GM12872 (cell line): ENCODE measurements at regions not wholly inside any gene's neighbourhood (a gene's known extent, or its start where the extent isn't known, plus 50 kb on each side); places are given as distances from the start of the nearest gene placed in this dataset.

Source experiments
- TF ChIP-seq, protein P1 (sequence below): IDR thresholded peaks from 3 replicates; pipeline ENCODE4 v1.5.1; 2011; ENCODE audit warnings: low read depth, mild to moderate bottlenecking, low read length, moderate library complexity; ENCODE audit not compliant: insufficient read depth

DNA sequence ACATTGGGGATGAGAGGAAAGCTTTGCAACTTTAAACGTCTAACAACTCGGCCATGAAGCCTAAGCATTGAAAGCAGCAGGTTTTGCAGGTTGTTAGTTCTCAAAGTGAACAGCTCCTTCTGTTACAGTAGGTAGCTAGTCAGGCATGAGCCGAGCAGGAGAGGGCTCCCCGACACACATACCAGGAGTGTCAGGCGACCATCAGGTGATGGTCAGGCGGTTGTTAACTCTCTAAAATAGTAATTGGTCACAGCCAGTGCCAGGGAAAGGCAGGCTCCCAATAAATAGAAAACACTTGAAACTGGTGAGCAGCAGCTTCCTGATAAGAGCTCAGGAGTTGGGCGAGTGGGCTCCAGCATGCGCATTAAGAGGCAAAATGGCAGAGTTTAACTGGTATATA lies 53.5 kb upstream of the DAPL1 start:
- TF ChIP-seq, protein P1, sequence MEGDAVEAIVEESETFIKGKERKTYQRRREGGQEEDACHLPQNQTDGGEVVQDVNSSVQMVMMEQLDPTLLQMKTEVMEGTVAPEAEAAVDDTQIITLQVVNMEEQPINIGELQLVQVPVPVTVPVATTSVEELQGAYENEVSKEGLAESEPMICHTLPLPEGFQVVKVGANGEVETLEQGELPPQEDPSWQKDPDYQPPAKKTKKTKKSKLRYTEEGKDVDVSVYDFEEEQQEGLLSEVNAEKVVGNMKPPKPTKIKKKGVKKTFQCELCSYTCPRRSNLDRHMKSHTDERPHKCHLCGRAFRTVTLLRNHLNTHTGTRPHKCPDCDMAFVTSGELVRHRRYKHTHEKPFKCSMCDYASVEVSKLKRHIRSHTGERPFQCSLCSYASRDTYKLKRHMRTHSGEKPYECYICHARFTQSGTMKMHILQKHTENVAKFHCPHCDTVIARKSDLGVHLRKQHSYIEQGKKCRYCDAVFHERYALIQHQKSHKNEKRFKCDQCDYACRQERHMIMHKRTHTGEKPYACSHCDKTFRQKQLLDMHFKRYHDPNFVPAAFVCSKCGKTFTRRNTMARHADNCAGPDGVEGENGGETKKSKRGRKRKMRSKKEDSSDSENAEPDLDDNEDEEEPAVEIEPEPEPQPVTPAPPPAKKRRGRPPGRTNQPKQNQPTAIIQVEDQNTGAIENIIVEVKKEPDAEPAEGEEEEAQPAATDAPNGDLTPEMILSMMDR: no peak

DNA sequence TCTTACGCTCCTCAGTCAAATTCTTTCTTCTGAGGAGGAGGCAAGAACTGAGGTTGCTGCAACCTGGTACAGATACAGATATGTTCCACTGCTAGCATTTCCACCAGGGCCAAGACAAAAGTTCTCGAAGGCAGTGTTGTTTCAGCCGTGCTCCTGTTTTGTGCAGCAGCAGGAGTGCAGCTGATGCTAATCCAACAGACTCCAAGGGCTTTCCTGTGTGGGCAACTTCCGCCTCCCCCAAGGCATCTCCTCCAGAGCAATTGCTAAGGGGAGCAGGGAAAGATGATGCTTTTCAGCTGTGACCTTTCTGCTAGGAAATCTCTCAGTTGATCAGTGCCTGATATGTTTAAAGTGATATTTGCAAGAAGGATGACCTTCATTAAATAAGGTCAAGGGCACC lies 52.6 kb upstream of the DAPL1 start:
- TF ChIP-seq, protein P1: no peak

DNA sequence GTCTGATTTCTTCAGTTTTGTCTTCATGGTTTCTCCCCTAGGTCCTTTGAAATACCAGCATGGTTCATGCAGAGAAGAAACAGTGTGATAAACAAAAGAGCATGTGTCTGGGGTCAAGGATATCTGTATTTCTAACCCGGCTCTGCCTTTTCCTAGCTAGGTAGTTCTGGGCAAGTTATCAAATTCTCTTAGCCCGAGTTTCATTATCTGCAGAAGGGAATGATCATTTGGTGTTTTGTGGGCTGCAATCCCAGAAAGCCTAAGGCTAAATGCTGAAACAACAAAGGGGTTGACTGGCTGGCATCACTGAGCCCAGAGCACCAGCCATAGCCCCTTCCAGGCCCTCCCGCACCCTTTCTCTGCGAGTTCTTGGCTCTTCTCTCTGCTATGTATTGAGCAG lies 51.7 kb upstream of the DAPL1 start:
- TF ChIP-seq, protein P1: no peak

DNA sequence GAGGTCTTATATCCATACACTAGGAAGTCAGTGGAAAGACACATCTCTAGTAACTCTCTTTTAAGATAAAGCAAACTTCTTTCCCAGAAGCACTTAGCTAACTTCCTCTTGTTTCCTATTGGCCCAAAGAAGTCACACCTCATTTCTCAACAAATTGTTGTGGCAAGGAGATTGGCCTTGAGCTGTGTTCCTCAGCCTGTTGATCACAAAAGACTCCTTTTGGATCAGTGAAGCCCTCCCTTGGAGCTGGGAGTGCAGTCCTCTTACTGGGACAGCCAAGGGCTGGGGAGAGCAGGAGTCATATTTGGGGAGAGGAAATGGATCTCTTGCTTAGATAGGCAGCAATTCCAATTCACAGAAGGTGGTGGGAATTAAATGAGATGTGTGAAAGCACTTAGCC lies 51.2 kb upstream of the DAPL1 start:
- TF ChIP-seq, protein P1: no peak

DNA sequence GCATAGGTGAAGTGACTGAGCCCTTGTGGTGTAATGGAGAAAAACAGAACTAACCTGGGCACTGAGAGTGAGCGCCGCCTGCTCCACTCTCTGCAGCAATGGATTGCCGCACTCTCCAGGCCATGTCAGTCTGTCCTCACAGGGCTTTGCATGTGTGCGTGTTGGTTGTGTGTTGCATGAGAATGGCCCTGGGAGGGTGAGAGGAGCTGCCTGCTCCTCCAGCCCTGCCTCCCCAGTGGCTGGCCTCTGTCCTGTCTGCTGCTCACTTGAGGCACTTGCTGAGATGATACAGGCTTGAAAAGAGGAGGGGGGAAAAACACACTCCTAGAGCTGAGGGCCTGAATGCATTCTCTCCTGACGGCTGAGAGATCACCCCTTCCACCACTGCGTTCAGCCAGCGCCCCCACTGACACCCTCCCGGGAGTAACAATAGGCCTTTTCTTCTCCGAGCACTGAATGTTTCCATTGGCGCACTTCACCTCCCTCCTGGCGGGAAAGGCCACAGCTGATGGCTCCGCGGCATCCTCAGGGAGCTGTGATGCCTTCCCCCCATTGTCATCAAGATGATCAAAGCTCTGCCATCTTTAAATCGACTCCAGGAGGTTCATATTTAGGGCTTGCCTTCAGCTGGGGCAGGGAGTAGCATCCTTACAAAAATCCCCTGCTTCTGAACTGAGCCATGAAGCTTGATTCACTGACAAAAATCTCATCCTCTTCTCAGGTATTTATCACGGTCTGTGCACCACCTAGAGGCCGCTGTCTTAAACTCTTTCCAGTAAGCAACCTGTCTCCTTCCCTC lies 49.9 kb upstream of the DAPL1 start:
- TF ChIP-seq, protein P1: peak; percentile 58
